ENCODE measurements at regions not wholly inside any gene's neighbourhood (a gene's known extent, or its start where the extent isn't known, plus 50 kb on each side); places are given as distances from the start of the nearest gene placed in this dataset.

DNA sequence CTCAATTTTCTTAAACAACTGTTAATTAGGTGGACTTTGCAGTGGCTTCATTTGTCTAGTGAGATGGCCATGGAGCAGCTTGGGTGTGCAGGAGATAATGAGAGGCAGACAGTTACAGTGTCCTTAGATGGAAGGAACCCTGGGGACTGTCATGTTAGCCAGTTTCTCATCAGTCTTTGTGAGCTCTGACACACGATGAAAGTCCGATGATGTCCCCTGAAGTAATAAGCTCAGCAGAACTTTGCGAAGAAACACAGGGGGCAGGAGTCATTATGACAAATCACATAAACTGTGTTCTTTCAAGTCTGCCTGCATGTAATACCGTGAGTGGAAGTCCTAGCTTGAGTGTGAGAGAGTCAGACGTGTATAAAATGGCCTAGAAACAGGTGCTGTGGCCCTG is 201.8 kb downstream of the DRD1 start:
- no peak for TF ChIP-seq EZH2 (IDR thresholded peaks at IDR 0.05; ENCODE audit: insufficient read depth, poor library complexity, severe bottlenecking)
- no peak for TF ChIP-seq EZH2phosphoT487 (IDR thresholded peaks at IDR 0.05; ENCODE audit: insufficient read depth, low read depth)
